GM12864 (cell line): ENCODE measurements at regions not wholly inside any gene's neighbourhood (a gene's known extent, or its start where the extent isn't known, plus 50 kb on each side); places are given as distances from the start of the nearest gene placed in this dataset.

Experiments
- DNase-seq: peaks from one replicate; pipeline ENCODE4 v3.0.0-alpha.2; 2011; ENCODE audit warnings: low read depth
- H3K4me3 ChIP-seq: 2 replicates; pipeline ENCODE4 v1.5.1; 2011; ENCODE audit warnings: mild to moderate bottlenecking, low read depth, low read length, control low read depth
- CTCF ChIP-seq: IDR thresholded peaks from 2 replicates; pipeline ENCODE4 v1.5.1; 2011; ENCODE audit warnings: low read depth, mild to moderate bottlenecking, moderate library complexity, low read length, control low read depth, inconsistent platforms; ENCODE audit errors: missing control alignments

GRCh38 chr6:140182821-140183220, 808.4 kb upstream of the CITED2 start:
- TF ChIP-seq CTCF: no peak
- no peak for DNase-seq
- H3K4me3 ChIP-seq: no peak overlapping the region

GRCh38 chr6:140181876-140182275, 807.4 kb upstream of the CITED2 start:
- no peak overlapping the region for H3K4me3 ChIP-seq
- no peak for TF ChIP-seq CTCF
- no peak for DNase-seq

DNA sequence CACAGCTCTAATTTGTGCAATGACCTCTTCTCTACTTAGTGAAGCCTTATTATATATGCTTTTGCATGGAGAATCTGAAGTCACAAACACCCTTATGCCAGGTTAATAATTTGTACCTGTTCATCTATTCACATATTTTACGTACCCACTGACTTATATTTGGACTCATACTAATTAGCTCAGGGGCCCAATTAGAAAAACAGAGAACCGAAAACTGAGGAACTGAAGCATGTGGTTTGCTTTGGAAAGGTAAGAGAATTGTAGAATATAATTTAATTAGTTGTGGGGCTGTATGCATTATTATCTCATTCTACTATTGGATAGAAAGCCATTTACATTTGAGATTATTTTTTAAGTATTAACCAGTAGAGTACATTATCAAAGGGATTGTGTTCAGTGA, 805.9 kb upstream of the CITED2 start:
- no peak for TF ChIP-seq CTCF
- DNase-seq: no peak
- H3K4me3 ChIP-seq: no peak overlapping the region

- no peak for DNase-seq
- no peak overlapping the region for H3K4me3 ChIP-seq
- no peak for TF ChIP-seq CTCF
These were observed 804.5 kb upstream of the CITED2 start for GRCh38 chr6:140178935-140179334.

- DNase-seq: no peak
- H3K4me3 ChIP-seq: no peak overlapping the region
- no peak for TF ChIP-seq CTCF
These were observed 804.1 kb upstream of the CITED2 start for GRCh38 chr6:140178520-140178919.

- H3K4me3 ChIP-seq: no peak overlapping the region
- DNase-seq: no peak
- TF ChIP-seq CTCF: no peak
These were observed 801.9 kb upstream of the CITED2 start for GRCh38 chr6:140176306-140176705.

- no peak overlapping the region for H3K4me3 ChIP-seq
- DNase-seq: no peak
- TF ChIP-seq CTCF: no peak
These were observed 801.0 kb upstream of the CITED2 start for GRCh38 chr6:140175486-140175885.
